K562 (cell line): ENCODE measurements at regions not wholly inside any gene's neighbourhood (a gene's known extent, or its start where the extent isn't known, plus 50 kb on each side); places are given as distances from the start of the nearest gene placed in this dataset.

ENCODE experiments used
- ATF1 ChIP-seq, 2 experiments: fragments of 450-650 bp in 1 of 2; IDR thresholded peaks; 2 replicates each; pipeline ENCODE4 v1.6.1; 2016; ENCODE audit warnings: missing compliant biosample characterization in 1 of 2, missing genetic modification characterization in 1 of 2
- CBX1 ChIP-seq: sonication (generic); IDR thresholded peaks from 2 replicates; pipeline ENCODE4 v1.6.1; 2016; ENCODE audit warnings: antibody characterized with exemption, low read depth, mild to moderate bottlenecking
- CBX3 ChIP-seq, 2 experiments: IDR thresholded peaks; 1 replicate in 1 of 2; 2 replicates in 1 of 2; pipeline ENCODE4 v1.6.1; 2012; ENCODE audit warnings: inconsistent platforms in 2 of 2, low read length in 2 of 2, borderline replicate concordance in 1 of 2, control low read depth in 1 of 2
- CBX5 ChIP-seq: IDR thresholded peaks from 2 replicates; pipeline ENCODE4 v1.6.1; 2014; ENCODE audit warnings: low read depth, borderline replicate concordance
- CTBP1 ChIP-seq: fragments of 450-650 bp; IDR thresholded peaks from 2 replicates; pipeline ENCODE4 v1.6.1; 2016; ENCODE audit warnings: borderline replicate concordance
- E2F4 ChIP-seq: sonication (generic); formaldehyde crosslinking; IDR thresholded peaks from 2 replicates; pipeline ENCODE4 v1.8.0; 2022; ENCODE audit warnings: mild to moderate bottlenecking, low read depth, missing genetic modification reagents
- EHMT2 ChIP-seq: fragments of 450-650 bp; IDR thresholded peaks from 2 replicates; pipeline ENCODE4 v1.6.1; 2018; ENCODE audit warnings: antibody characterized with exemption
- ETV1 ChIP-seq: fragments of 450-650 bp; conservative IDR thresholded peaks from 2 replicates; pipeline ENCODE4 v1.6.1; 2016; ENCODE audit warnings: missing genetic modification characterization, control low read depth, low read depth, missing compliant biosample characterization
- GTF3C2 ChIP-seq: IDR thresholded peaks from 3 replicates; pipeline ENCODE4 v1.6.1; 2011; ENCODE audit warnings: borderline replicate concordance, mild to moderate bottlenecking, moderate library complexity; ENCODE audit not compliant: insufficient read length; ENCODE audit errors: extremely low read depth
- HDAC2 ChIP-seq: fragments of 450-650 bp; IDR thresholded peaks from 2 replicates; pipeline ENCODE4 v1.6.1; 2016; ENCODE audit warnings: mild to moderate bottlenecking
- NRF1 ChIP-seq, 2 experiments: fragments of 450-650 bp; IDR thresholded peaks in 1 of 2; conservative IDR thresholded peaks in 1 of 2; 2 replicates each; pipeline ENCODE4 v1.6.1; 2014; ENCODE audit warnings: mild to moderate bottlenecking in 2 of 2
- TRIM24 ChIP-seq, 2 experiments: fragments of 450-650 bp; IDR thresholded peaks; 2 replicates each; pipeline ENCODE4 v1.6.1; 2016
- TRIM28 ChIP-seq: fragments of 450-650 bp; IDR thresholded peaks from 2 replicates; pipeline ENCODE4 v1.6.1; 2017
- ZEB2 ChIP-seq: fragments of 450-650 bp; IDR thresholded peaks from 2 replicates; pipeline ENCODE4 v1.6.1; 2016
- ZNF280A ChIP-seq: fragments of 450-650 bp; IDR thresholded peaks from 2 replicates; pipeline ENCODE4 v1.6.1; 2018; ENCODE audit warnings: mild to moderate bottlenecking, low read depth; ENCODE audit not compliant: partially characterized antibody
- ZNF41 ChIP-seq: fragments of 250-450 bp; sonication (Bioruptor Pico); conservative IDR thresholded peaks from 2 replicates; pipeline ENCODE4 v1.4.0; 2020; ENCODE audit warnings: mild to moderate bottlenecking

GRCh38 chr5:2553611-2554010, 197.9 kb downstream of the IRX2 start (continued):
- TF ChIP-seq CTBP1: no peak
- peak; percentile 90 for TF ChIP-seq TRIM28
- no peak for TF ChIP-seq NRF1 (conservative IDR thresholded peaks at IDR 0.05 in 1 of 2, IDR thresholded peaks at IDR 0.05 in 1 of 2)
- TF ChIP-seq CBX1: 0 out of 2 replicates have a peak, but pooled peaks have one; percentile 53
- peak in 1 of 2 experiments; percentile 78; a peak in 2 of 3 replicates for TF ChIP-seq CBX3 (IDR thresholded peaks at IDR 0.05; ENCODE audit: borderline replicate concordance in 1 of 2, low read length in 2 of 2)
- TF ChIP-seq ETV1 (tag): no peak
- 0 out of 4 replicates have a peak, but pooled peaks of 1 of the 2 experiments have one; percentile 35 for TF ChIP-seq TRIM24 (IDR thresholded peaks at IDR 0.05)
- no peak for TF ChIP-seq ZNF41 (CRISPR knock-in tag)
- 0 out of 2 replicates have a peak, but pooled peaks have one; percentile 16 for TF ChIP-seq ZEB2
- TF ChIP-seq CBX5: peak; percentile 87
- TF ChIP-seq ATF1 (CRISPR knock-in tag; IDR thresholded peaks at IDR 0.05): no peak
- TF ChIP-seq ATF1 (tag; IDR thresholded peaks at IDR 0.05): no peak
- TF ChIP-seq ZNF280A: peak; percentile 45
- TF ChIP-seq GTF3C2: no peak
- no peak for TF ChIP-seq HDAC2
- no peak for TF ChIP-seq E2F4 (CRISPR knock-in tag)
- TF ChIP-seq EHMT2: peak; percentile 30; the same call in 1 of the 2 replicates
